ENCODE measurements at regions not wholly inside any gene's neighbourhood (a gene's known extent, or its start where the extent isn't known, plus 50 kb on each side); places are given as distances from the start of the nearest gene placed in this dataset.

DNA sequence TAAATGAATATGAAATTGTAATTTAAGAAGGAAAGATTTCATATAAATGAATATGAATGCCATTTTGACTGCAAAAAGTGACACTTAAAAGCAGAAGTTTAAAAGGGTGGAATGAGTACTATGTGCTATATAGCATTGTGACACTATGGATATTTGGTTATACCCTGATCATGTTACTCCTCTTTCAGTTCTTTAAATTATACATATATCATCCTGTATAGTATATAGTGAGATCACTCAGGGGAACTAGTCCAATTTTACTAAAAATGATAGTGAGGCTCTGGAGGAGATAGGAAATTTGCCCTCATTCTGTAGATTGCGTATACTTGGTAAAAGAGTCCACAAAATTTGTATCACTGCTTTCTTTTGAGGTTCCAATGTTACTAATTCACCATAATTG is 155.7 kb upstream of the BTG1 start:
- no TSS peak for BruUV-seq (replicated peaks)
- Histone ChIP-seq H3K27ac (ENCODE audit: low read depth, low read length, poor library complexity, severe bottlenecking) (no peak overlapping the region), H3K9me3 (ENCODE audit: low read depth, low read length, poor library complexity, severe bottlenecking) (no peaks in the 10 kb centered on the region), H3K27me3 (replicated peaks; ENCODE audit: insufficient read depth, low read depth, low read length, poor library complexity) (no peaks in the 10 kb centered on the region), H3K36me3 (ENCODE audit: insufficient read depth, low read length, poor library complexity, severe bottlenecking) (no peaks in the 10 kb centered on the region), H3K4me1 (ENCODE audit: insufficient read depth, low read length, poor library complexity, severe bottlenecking) (peaks cover 33% of the 10 kb centered on the region), H3K4me3 (ENCODE audit: low read depth, low read length, poor library complexity, severe bottlenecking) (no peak overlapping the region)
- no peak for DNase-seq (ENCODE audit: low spot score)
- CTCF ChIA-PET = no interaction called here
- intact Hi-C loops (cut with micrococcal nuclease; ENCODE audit: unreplicated experiment) = no loop called here
- TF ChIP-seq EZH2 (IDR thresholded peaks at IDR 0.05; ENCODE audit: borderline replicate concordance, low read depth, low read length, poor library complexity, severe bottlenecking) = no peak
- POLR2A ChIA-PET (ENCODE audit: low non-redundant PET) = no interaction called here

DNA sequence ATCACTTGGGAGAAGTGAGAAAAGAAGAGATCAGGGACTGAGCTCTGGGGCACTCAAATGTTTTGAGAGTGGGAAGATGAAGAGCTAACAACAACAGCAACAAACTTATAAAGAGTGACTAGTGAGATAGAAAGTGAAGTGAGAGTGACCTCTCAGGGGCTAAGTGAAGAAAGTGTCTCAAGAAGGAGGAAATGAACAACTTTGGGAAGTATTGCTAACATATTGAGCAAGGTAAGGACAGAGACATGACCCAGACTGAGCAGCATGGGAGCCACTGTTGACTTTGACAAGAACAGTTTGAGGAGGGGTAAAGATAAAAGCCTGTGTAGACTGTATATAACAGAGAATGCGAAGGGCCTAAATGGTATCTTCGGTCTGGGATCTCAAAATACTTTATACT is 155.1 kb upstream of the BTG1 start:
- no TSS peak for BruUV-seq (replicated peaks)
- intact Hi-C loops (cut with micrococcal nuclease; ENCODE audit: unreplicated experiment) = no loop called here
- TF ChIP-seq, protein P1, sequence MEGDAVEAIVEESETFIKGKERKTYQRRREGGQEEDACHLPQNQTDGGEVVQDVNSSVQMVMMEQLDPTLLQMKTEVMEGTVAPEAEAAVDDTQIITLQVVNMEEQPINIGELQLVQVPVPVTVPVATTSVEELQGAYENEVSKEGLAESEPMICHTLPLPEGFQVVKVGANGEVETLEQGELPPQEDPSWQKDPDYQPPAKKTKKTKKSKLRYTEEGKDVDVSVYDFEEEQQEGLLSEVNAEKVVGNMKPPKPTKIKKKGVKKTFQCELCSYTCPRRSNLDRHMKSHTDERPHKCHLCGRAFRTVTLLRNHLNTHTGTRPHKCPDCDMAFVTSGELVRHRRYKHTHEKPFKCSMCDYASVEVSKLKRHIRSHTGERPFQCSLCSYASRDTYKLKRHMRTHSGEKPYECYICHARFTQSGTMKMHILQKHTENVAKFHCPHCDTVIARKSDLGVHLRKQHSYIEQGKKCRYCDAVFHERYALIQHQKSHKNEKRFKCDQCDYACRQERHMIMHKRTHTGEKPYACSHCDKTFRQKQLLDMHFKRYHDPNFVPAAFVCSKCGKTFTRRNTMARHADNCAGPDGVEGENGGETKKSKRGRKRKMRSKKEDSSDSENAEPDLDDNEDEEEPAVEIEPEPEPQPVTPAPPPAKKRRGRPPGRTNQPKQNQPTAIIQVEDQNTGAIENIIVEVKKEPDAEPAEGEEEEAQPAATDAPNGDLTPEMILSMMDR (conservative IDR thresholded peaks at IDR 0.05; ENCODE audit: low read depth, low read length) = no peak
- TF ChIP-seq EZH2 (IDR thresholded peaks at IDR 0.05; ENCODE audit: borderline replicate concordance, low read depth, low read length, poor library complexity, severe bottlenecking) = no peak
- ChIA-PET CTCF (no interaction called here), POLR2A (ENCODE audit: low non-redundant PET) (no interaction called here)
- Histone ChIP-seq H3K36me3 (ENCODE audit: insufficient read depth, low read length, poor library complexity, severe bottlenecking) (no peaks in the 10 kb centered on the region), H3K9me3 (ENCODE audit: low read depth, low read length, poor library complexity, severe bottlenecking) (no peaks in the 10 kb centered on the region), H3K27ac (ENCODE audit: low read depth, low read length, poor library complexity, severe bottlenecking) (no peak overlapping the region), H3K4me1 (ENCODE audit: insufficient read depth, low read length, poor library complexity, severe bottlenecking) (peaks cover 33% of the 10 kb centered on the region), H3K4me3 (ENCODE audit: low read depth, low read length, poor library complexity, severe bottlenecking) (no peak overlapping the region), H3K27me3 (replicated peaks; ENCODE audit: insufficient read depth, low read depth, low read length, poor library complexity) (no peaks in the 10 kb centered on the region)
- no peak for DNase-seq (ENCODE audit: low spot score)

DNA sequence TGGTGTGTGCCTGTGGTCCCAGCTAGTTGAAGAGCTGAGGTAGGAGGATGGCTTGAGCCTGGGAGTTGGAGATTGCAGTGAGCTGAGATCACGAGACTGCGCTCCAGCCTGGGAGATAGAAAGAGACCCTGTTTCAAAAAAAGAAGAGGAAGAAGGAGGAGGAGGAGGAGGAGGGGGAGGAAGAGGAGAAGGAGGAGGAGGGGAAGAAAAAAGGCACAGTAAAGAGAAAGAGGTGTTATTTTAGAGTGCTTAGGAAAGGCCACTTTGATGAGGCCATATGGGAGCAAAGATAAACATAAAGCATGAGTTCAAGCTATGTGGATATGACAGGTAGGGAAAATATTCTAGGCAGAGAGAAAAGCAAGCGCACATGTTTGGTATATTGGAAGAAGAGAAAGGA is 154.1 kb upstream of the BTG1 start:
- H3K4me1 ChIP-seq (ENCODE audit: insufficient read depth, low read length, poor library complexity, severe bottlenecking) = peaks cover 29% of the 10 kb centered on the region
- no TSS peak for BruUV-seq (replicated peaks)
- H3K9me3 ChIP-seq (ENCODE audit: low read depth, low read length, poor library complexity, severe bottlenecking) = no peaks in the 10 kb centered on the region
- no peak overlapping the region for H3K4me3 ChIP-seq (ENCODE audit: low read depth, low read length, poor library complexity, severe bottlenecking)
- H3K27ac ChIP-seq (ENCODE audit: low read depth, low read length, poor library complexity, severe bottlenecking) = no peak overlapping the region
- CTCF ChIA-PET = no interaction called here
- intact Hi-C loops (cut with micrococcal nuclease; ENCODE audit: unreplicated experiment) = no loop called here
- no peak for DNase-seq (ENCODE audit: low spot score)
- H3K27me3 ChIP-seq (replicated peaks; ENCODE audit: insufficient read depth, low read depth, low read length, poor library complexity) = no peaks in the 10 kb centered on the region
- no peaks in the 10 kb centered on the region for H3K36me3 ChIP-seq (ENCODE audit: insufficient read depth, low read length, poor library complexity, severe bottlenecking)
- TF ChIP-seq, protein P1 (conservative IDR thresholded peaks at IDR 0.05; ENCODE audit: low read depth, low read length) = no peak
- TF ChIP-seq EZH2 (IDR thresholded peaks at IDR 0.05; ENCODE audit: borderline replicate concordance, low read depth, low read length, poor library complexity, severe bottlenecking) = no peak
- POLR2A ChIA-PET (ENCODE audit: low non-redundant PET) = no interaction called here

DNA sequence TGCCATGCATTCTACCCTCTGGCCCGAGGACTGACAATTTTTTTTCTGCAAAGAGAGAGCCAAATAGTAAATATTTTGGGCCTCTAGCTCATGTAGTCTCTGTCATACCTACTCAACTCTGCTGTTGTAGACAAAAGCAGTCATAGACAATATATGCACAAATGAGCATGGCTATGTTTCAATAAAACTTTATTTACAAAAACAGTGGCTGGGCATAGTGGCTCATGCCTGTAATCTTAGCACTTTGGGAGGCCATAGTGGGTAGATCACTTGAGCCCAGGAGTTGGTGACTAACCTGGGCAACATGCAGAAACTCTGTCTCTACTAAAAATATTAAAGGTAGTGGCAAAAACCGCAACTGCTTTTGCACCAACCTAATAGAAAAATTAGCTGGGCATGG is 153.7 kb upstream of the BTG1 start:
- intact Hi-C loops (cut with micrococcal nuclease; ENCODE audit: unreplicated experiment) = no loop called here
- Histone ChIP-seq H3K27ac (ENCODE audit: low read depth, low read length, poor library complexity, severe bottlenecking) (no peak overlapping the region), H3K4me1 (ENCODE audit: insufficient read depth, low read length, poor library complexity, severe bottlenecking) (peaks cover 25% of the 10 kb centered on the region), H3K4me3 (ENCODE audit: low read depth, low read length, poor library complexity, severe bottlenecking) (no peak overlapping the region), H3K27me3 (replicated peaks; ENCODE audit: insufficient read depth, low read depth, low read length, poor library complexity) (no peaks in the 10 kb centered on the region), H3K36me3 (ENCODE audit: insufficient read depth, low read length, poor library complexity, severe bottlenecking) (no peaks in the 10 kb centered on the region), H3K9me3 (ENCODE audit: low read depth, low read length, poor library complexity, severe bottlenecking) (no peaks in the 10 kb centered on the region)
- TF ChIP-seq EZH2 (IDR thresholded peaks at IDR 0.05; ENCODE audit: borderline replicate concordance, low read depth, low read length, poor library complexity, severe bottlenecking) = no peak
- TF ChIP-seq, protein P1 (conservative IDR thresholded peaks at IDR 0.05; ENCODE audit: low read depth, low read length) = no peak
- POLR2A ChIA-PET (ENCODE audit: low non-redundant PET) = no interaction called here
- no TSS peak for BruUV-seq (replicated peaks)
- DNase-seq (ENCODE audit: low spot score) = no peak
- CTCF ChIA-PET = no interaction called here

All from A673 (cell line).